Gastroesophageal sphincter (tissue), 4 donors: ENCODE measurements at regions not wholly inside any gene's neighbourhood (a gene's known extent, or its start where the extent isn't known, plus 50 kb on each side); places are given as distances from the start of the nearest gene placed in this dataset.
"Not testable (repeated sequence)": the region's sequence is repeated elsewhere in the genome, so short reads cannot be mapped to it uniquely, and the experiment has no call there.

ENCODE experiments used
- ATAC-seq: fragments of 150-250 bp; one replicate; pipeline ENCODE4 v1.9.1; 2016; ENCODE audit warnings: mild to moderate bottlenecking, moderate library complexity
- H3K27ac ChIP-seq, 4 donors: fragments of 200-600 bp; sonication (generic) in 3 of 4; 1 replicate in 3 of 4; 2 replicates in 1 of 4; pipeline ENCODE4 v1.5.1; 2016 to 2019
- H3K27me3 ChIP-seq: fragments of 200-600 bp; sonication (generic); one replicate; pipeline ENCODE4 v1.5.1; 2019
- H3K36me3 ChIP-seq, 2 donors: fragments of 200-600 bp; sonication (generic); one replicate each; pipeline ENCODE4 v1.5.1; 2019; ENCODE audit warnings: control low read depth in 1 of 2
- H3K4me1 ChIP-seq, 3 donors: fragments of 200-600 bp; sonication (generic); 1 replicate in 2 of 3; 2 replicates in 1 of 3; pipeline ENCODE4 v1.5.1; 2016 to 2019; ENCODE audit warnings: control low read depth in 2 of 3
- H3K4me3 ChIP-seq, 2 donors: fragments of 200-600 bp; sonication (generic); one replicate each; pipeline ENCODE4 v1.5.1; 2019; ENCODE audit warnings: mild to moderate bottlenecking in 1 of 2, moderate library complexity in 1 of 2
- H3K9me3 ChIP-seq, 3 donors: fragments of 200-600 bp; sonication (generic); one replicate each; pipeline ENCODE4 v1.5.1; 2017 to 2019; ENCODE audit warnings: control low read depth in 2 of 3
- EP300 ChIP-seq: sonication (generic); formaldehyde crosslinking; IDR thresholded peaks from one replicate; pipeline ENCODE4 v1.6.1; 2017; ENCODE audit warnings: antibody characterized with exemption, mild to moderate bottlenecking
- POLR2A ChIP-seq, 2 donors: fragments of 450-650 bp; IDR thresholded peaks; one replicate each; pipeline ENCODE4 v1.6.1; 2017; ENCODE audit warnings: antibody characterized with exemption in 2 of 2, mild to moderate bottlenecking in 2 of 2, moderate library complexity in 1 of 2
- POLR2AphosphoS5 ChIP-seq: sonication (generic); formaldehyde crosslinking; IDR thresholded peaks from one replicate; pipeline ENCODE4 v1.6.1; 2017; ENCODE audit warnings: antibody characterized with exemption
- WGBS, 2 donors: methylation state at CpG; one replicate each; pipeline ENCODE4 v1.1.5; 2018; ENCODE audit warnings: low coverage in 1 of 2; 5-methylcytosine and 5-hydroxymethylcytosine counted together
- TF ChIP-seq, protein P1 (sequence below), 4 experiments: fragments of 200-600 bp in 2 of 4; fragments of 450-650 bp in 2 of 4; sonication (generic) in 1 of 4; IDR thresholded peaks; one replicate each; pipeline ENCODE4 v1.5.1; 2017 to 2019; ENCODE audit warnings: antibody characterized with exemption in 4 of 4, mild to moderate bottlenecking in 2 of 4, moderate library complexity in 2 of 4

DNA sequence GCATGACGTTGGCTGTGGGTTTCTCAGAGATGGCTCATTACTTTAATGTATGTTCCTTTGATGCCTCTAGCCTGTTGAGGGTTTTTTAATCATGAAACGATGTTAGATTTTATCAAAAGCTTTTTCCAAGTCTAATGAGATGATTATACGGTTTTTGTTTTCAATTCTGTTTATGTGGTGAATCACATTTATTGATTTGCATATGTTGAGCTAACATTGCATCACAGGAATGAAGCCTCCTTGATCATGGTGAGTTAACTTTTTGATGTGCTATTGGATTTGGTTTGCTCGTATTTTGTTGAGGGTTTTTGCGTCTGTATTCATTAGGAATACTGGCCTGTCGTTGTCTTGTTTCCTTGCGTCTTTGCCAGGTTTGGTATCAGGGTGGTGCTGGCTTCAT, 52.3 kb upstream of the PTPN12 start:
- no peak for ATAC-seq
- H3K4me3 ChIP-seq, result no peak overlapping the region
- 81 to 85% methylated on average over 4 to 7 of the region's 7 CpGs for WGBS, 2 donors
- H3K27ac ChIP-seq, result no peak overlapping the region
- TF ChIP-seq EP300, result no peak
- TF ChIP-seq POLR2AphosphoS5, result no peak
- TF ChIP-seq POLR2A (IDR thresholded peaks at IDR 0.05), result no peak
- TF ChIP-seq, protein P1, sequence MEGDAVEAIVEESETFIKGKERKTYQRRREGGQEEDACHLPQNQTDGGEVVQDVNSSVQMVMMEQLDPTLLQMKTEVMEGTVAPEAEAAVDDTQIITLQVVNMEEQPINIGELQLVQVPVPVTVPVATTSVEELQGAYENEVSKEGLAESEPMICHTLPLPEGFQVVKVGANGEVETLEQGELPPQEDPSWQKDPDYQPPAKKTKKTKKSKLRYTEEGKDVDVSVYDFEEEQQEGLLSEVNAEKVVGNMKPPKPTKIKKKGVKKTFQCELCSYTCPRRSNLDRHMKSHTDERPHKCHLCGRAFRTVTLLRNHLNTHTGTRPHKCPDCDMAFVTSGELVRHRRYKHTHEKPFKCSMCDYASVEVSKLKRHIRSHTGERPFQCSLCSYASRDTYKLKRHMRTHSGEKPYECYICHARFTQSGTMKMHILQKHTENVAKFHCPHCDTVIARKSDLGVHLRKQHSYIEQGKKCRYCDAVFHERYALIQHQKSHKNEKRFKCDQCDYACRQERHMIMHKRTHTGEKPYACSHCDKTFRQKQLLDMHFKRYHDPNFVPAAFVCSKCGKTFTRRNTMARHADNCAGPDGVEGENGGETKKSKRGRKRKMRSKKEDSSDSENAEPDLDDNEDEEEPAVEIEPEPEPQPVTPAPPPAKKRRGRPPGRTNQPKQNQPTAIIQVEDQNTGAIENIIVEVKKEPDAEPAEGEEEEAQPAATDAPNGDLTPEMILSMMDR (IDR thresholded peaks at IDR 0.05), result no peak
- H3K4me1 ChIP-seq, result no peaks in the 10 kb centered on the region
- no peaks in the 10 kb centered on the region for H3K9me3 ChIP-seq
- no peaks in the 10 kb centered on the region for H3K27me3 ChIP-seq
- H3K36me3 ChIP-seq, result no peaks in the 10 kb centered on the region

DNA sequence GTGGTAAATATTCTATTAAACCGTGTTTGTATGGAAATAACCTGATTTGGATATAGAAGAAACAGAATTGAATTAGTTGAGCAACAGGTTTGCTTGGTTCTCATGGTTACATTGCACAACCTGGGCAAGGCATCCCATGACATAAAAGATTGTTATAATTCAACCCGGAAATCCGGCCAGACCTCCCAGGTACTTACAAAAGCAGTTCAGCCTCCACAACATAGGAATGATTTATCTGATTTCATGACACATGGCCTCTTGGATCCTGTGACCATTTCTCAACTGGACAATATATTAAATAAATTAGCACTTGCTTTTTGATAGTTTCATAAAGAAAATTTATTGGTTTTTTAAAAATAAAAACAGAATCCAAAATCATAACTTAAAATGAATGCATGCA, 55.1 kb upstream of the PTPN12 start:
- no peak for ATAC-seq
- no peaks in the 10 kb centered on the region for H3K9me3 ChIP-seq
- TF ChIP-seq EP300, result no peak
- TF ChIP-seq, protein P1 (IDR thresholded peaks at IDR 0.05), result no peak
- TF ChIP-seq POLR2AphosphoS5, result no peak
- no peak for TF ChIP-seq POLR2A (IDR thresholded peaks at IDR 0.05)
- H3K27me3 ChIP-seq, result no peaks in the 10 kb centered on the region
- 58 to 67% methylated on average over 2 to 3 of the region's 3 CpGs for WGBS, 2 donors
- no peak overlapping the region for H3K4me3 ChIP-seq
- no peaks in the 10 kb centered on the region for H3K4me1 ChIP-seq
- H3K36me3 ChIP-seq, result no peaks in the 10 kb centered on the region
- H3K27ac ChIP-seq, result no peak overlapping the region

DNA sequence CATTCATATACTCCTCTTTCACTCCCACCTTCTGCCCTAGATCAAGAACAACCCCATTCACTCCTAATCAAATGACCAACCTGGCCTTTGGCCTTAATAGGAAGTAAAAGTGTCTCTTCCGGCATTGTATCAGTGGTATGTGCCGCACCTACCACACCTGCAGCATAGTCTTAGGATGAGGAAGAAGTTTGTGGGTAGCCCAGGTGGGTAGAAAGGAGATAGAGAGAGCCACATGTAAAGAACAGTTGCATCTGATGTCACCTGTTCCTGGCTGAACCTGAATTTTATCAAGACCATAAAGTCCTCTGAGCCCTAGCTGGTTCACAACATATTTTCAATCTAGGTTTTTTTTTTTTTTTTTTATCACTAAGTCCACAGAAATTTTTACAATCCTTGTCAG, 55.5 kb upstream of the PTPN12 start:
- no peak overlapping the region for H3K27ac ChIP-seq
- H3K4me3 ChIP-seq, result no peak overlapping the region
- 96 to 100% methylated on average over 2 of the region's 2 CpGs for WGBS, 2 donors
- no peaks in the 10 kb centered on the region for H3K9me3 ChIP-seq
- no peaks in the 10 kb centered on the region for H3K27me3 ChIP-seq
- ATAC-seq, result no peak
- no peaks in the 10 kb centered on the region for H3K4me1 ChIP-seq
- no peaks in the 10 kb centered on the region for H3K36me3 ChIP-seq
- TF ChIP-seq POLR2AphosphoS5 (no peak), POLR2A (IDR thresholded peaks at IDR 0.05) (no peak), EP300 (no peak)
- TF ChIP-seq, protein P1 (IDR thresholded peaks at IDR 0.05), result no peak

DNA sequence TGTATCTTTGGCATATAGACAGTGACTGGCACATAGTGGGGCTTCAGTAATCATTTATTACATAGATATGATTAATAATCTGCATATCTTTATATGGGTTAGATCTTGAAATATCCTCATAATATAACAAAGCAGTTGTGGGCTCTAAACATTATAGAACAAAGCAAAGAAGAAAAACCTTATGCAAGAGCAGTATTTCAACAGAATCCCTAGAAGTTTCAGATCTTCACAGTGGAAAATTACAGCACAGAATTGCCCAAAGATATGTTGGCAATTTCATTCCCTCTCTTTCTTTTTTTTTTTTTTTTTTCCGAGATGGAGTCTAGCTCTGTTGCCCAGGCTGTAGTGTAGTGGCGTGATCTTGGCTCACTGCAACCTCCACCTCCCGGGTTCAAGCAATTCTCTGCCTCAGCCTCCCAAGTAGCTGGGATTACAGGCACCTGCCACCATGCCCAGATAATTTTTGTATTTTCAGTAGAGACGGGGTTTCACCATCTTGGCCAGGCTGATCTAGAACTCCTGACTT, 56.9 kb upstream of the PTPN12 start:
- not testable (repeated sequence) for H3K27me3 ChIP-seq, H3K36me3 ChIP-seq, H3K27ac ChIP-seq, ATAC-seq, H3K9me3 ChIP-seq, H3K4me3 ChIP-seq, H3K4me1 ChIP-seq
- 89 to 100% methylated on average over 4 of the region's 4 CpGs for WGBS, 2 donors

DNA sequence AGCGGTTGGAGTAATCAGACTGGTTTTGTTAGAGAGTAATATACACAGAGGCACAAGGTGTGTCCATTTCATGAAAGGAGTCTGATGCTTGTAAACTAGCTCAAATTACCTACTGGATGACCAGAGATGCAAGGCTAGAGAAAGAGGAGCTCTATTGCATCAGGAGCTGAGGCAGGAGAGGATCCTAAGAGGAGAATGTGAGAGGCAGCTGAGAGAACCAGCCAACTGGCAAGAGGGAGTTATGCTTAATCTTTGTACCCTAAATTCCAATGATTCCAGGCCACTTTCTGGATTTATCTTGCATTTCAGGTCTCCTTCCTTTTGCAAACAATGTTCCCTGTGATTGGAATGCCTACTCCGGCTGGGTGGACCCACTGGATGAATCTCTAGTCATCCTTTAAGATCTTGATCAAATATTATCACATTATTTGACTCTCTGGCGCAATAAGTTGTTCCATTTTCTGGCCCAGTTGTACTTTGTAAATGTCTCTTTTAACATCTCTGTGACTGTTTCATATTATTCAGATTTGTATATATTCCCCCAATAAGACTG, 57.5 kb upstream of the PTPN12 start:
- no peak for TF ChIP-seq EP300
- TF ChIP-seq, protein P1 (IDR thresholded peaks at IDR 0.05), result no peak
- TF ChIP-seq POLR2A (IDR thresholded peaks at IDR 0.05), result no peak
- no peak for TF ChIP-seq POLR2AphosphoS5
- H3K4me1 ChIP-seq, result no peaks in the 10 kb centered on the region
- no peaks in the 10 kb centered on the region for H3K27me3 ChIP-seq
- no peak for ATAC-seq
- 89 to 93% methylated on average over 3 of the region's 3 CpGs for WGBS, 2 donors
- H3K27ac ChIP-seq, result no peak overlapping the region
- H3K36me3 ChIP-seq, result no peaks in the 10 kb centered on the region
- H3K4me3 ChIP-seq, result no peak overlapping the region
- no peaks in the 10 kb centered on the region for H3K9me3 ChIP-seq
